HEK293 (cell line): ENCODE measurements at regions not wholly inside any gene's neighbourhood (a gene's known extent, or its start where the extent isn't known, plus 50 kb on each side); places are given as distances from the start of the nearest gene placed in this dataset.

Experiments used
- CTCF ChIP-seq: fragments of 450-650 bp; formaldehyde crosslinking; IDR thresholded peaks from 2 replicates; pipeline ENCODE4 v1.5.1; 2016; ENCODE audit warnings: missing biosample characterization, missing genetic modification characterization
- YY1 ChIP-seq: fragments of 450-650 bp; formaldehyde crosslinking; IDR thresholded peaks from 2 replicates; pipeline ENCODE4 v1.5.1; 2018; ENCODE audit warnings: missing biosample characterization, missing genetic modification characterization
- ZBTB26 ChIP-seq: fragments of 450-650 bp; formaldehyde crosslinking; optimal IDR thresholded peaks from 2 replicates; pipeline ENCODE3; 2016; ENCODE audit warnings: missing biosample characterization, mild to moderate bottlenecking, missing genetic modification characterization
- ZNF114 ChIP-seq: fragments of 450-650 bp; formaldehyde crosslinking; IDR thresholded peaks from 2 replicates; pipeline ENCODE4 v1.5.0; 2017; ENCODE audit warnings: missing biosample characterization, missing genetic modification characterization
- ZNF121 ChIP-seq: fragments of 450-650 bp; formaldehyde crosslinking; IDR thresholded peaks from 2 replicates; pipeline ENCODE4 v1.5.1; 2016; ENCODE audit warnings: missing biosample characterization, missing genetic modification characterization
- ZNF146 ChIP-seq: fragments of 450-650 bp; formaldehyde crosslinking; IDR thresholded peaks from 2 replicates; pipeline ENCODE4 v1.5.1; 2016; ENCODE audit warnings: missing biosample characterization, missing genetic modification characterization
- ZNF19 ChIP-seq: fragments of 450-650 bp; formaldehyde crosslinking; IDR thresholded peaks from 2 replicates; pipeline ENCODE4; 2016; ENCODE audit warnings: missing biosample characterization, missing genetic modification characterization, low read depth
- ZNF211 ChIP-seq: fragments of 450-650 bp; formaldehyde crosslinking; IDR thresholded peaks from 2 replicates; pipeline ENCODE4 v1.5.1; 2016; ENCODE audit warnings: low read depth, missing biosample characterization, missing genetic modification characterization
- ZNF324 ChIP-seq: fragments of 450-650 bp; formaldehyde crosslinking; IDR thresholded peaks from 2 replicates; pipeline ENCODE4 v1.5.1; 2016; ENCODE audit warnings: missing biosample characterization, missing genetic modification characterization
- ZNF48 ChIP-seq: fragments of 450-650 bp; formaldehyde crosslinking; IDR thresholded peaks from 2 replicates; pipeline ENCODE4 v1.5.1; 2016; ENCODE audit warnings: missing biosample characterization, missing genetic modification characterization
- ZNF488 ChIP-seq: fragments of 450-650 bp; formaldehyde crosslinking; IDR thresholded peaks from 2 replicates; pipeline ENCODE4 v1.5.1; 2016; ENCODE audit warnings: missing biosample characterization, missing genetic modification characterization
- ZNF623 ChIP-seq: fragments of 450-650 bp; formaldehyde crosslinking; IDR thresholded peaks from 2 replicates; pipeline ENCODE4 v1.5.1; 2016; ENCODE audit warnings: missing biosample characterization, missing genetic modification characterization
- ZNF707 ChIP-seq: fragments of 450-650 bp; formaldehyde crosslinking; IDR thresholded peaks from 2 replicates; pipeline ENCODE4 v1.5.1; 2016; ENCODE audit warnings: missing biosample characterization, missing genetic modification characterization
- TF ChIP-seq, protein P1 (sequence below): fragments of 450-650 bp; formaldehyde crosslinking; IDR thresholded peaks from 2 replicates; pipeline ENCODE4 v1.5.1; 2016; ENCODE audit warnings: missing biosample characterization, missing genetic modification characterization

DNA sequence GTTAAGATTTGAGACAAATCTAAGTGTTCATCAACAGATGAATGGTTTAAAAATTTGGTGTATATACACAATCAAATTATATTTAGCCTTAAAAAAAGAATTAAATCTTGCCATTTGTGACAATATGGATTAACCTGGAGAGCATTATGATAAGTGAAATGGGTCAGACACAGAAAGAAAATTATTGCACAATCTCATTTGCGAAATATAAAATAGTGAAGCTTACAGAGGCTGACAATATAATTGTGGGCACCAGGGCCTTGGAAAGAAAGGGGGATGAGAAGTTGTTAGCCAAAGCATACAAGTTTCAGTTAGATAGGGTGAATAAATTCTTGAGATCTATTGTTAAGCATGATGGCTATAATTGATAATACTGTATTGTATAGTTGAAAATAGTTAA, 883.0 kb downstream of the TECRL start:
- TF ChIP-seq CTCF (tag by site-specific recombination), result no peak
- TF ChIP-seq, protein P1, sequence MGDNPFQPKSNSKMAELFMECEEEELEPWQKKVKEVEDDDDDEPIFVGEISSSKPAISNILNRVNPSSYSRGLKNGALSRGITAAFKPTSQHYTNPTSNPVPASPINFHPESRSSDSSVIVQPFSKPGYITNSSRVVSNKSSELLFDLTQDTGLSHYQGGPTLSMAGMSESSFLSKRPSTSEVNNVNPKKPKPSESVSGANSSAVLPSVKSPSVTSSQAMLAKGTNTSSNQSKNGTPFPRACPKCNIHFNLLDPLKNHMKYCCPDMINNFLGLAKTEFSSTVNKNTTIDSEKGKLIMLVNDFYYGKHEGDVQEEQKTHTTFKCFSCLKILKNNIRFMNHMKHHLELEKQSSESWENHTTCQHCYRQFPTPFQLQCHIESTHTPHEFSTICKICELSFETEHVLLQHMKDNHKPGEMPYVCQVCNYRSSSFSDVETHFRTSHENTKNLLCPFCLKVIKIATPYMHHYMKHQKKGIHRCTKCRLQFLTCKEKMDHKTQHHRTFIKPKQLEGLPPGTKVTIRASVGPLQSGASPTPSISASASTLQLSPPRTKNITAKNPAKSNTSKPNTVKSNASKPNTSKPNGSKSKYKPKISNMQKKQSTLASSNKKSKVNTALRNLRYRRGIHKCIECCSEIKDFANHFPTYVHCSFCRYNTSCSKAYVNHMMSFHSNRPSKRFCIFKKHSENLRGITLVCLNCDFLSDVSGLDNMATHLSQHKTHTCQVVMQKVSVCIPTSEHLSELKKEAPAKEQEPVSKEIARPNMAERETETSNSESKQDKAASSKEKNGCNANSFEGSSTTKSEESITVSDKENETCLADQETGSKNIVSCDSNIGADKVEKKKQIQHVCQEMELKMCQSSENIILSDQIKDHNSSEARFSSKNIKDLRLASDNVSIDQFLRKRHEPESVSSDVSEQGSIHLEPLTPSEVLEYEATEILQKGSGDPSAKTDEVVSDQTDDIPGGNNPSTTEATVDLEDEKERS, result no peak
- TF ChIP-seq ZNF19 (tag by site-specific recombination), result no peak
- TF ChIP-seq ZNF623, result no peak
- TF ChIP-seq ZNF121 (tag by site-specific recombination), result no peak
- no peak for TF ChIP-seq YY1 (tag by site-specific recombination)
- no peak for TF ChIP-seq ZNF324
- no peak for TF ChIP-seq ZBTB26
- TF ChIP-seq ZNF48, result no peak
- no peak for TF ChIP-seq ZNF146 (tag by site-specific recombination)
- TF ChIP-seq ZNF707, result no peak
- TF ChIP-seq ZNF114 (tag by site-specific recombination), result no peak
- TF ChIP-seq ZNF211 (tag by site-specific recombination), result no peak
- no peak for TF ChIP-seq ZNF488 (tag by site-specific recombination)
